HFFc6 (cell line): ENCODE measurements at regions not wholly inside any gene's neighbourhood (a gene's known extent, or its start where the extent isn't known, plus 50 kb on each side); places are given as distances from the start of the nearest gene placed in this dataset.

ENCODE experiments used
- DNase-seq: peaks from one replicate; pipeline ENCODE4 v3.0.0-alpha.2; 2018
- H3K27ac Mint-ChIP-seq: 2 replicates; pipeline ENCODE4 v1.8.0; 2020; ENCODE audit warnings: mild to moderate bottlenecking, mixed read lengths
- H3K27me3 Mint-ChIP-seq: 2 replicates; pipeline ENCODE4 v1.8.0; 2021; ENCODE audit warnings: mild to moderate bottlenecking, moderate library complexity, mixed read lengths; ENCODE audit not compliant: insufficient read depth
- H3K36me3 Mint-ChIP-seq: 2 replicates; pipeline ENCODE4 v1.8.0; 2021; ENCODE audit warnings: low read depth, mixed read lengths
- H3K4me1 Mint-ChIP-seq: 2 replicates; pipeline ENCODE4 v1.8.0; 2020; ENCODE audit warnings: low read depth, mixed read lengths
- H3K4me3 Mint-ChIP-seq: 2 replicates; pipeline ENCODE4 v1.8.0; 2020; ENCODE audit warnings: mild to moderate bottlenecking, moderate library complexity, mixed read lengths
- H3K9me3 Mint-ChIP-seq: 2 replicates; pipeline ENCODE4 v1.8.0; 2020; ENCODE audit warnings: mild to moderate bottlenecking, mixed read lengths
- TF ChIP-seq, protein P1 (sequence below): fragments of 200-600 bp; sonication (generic); IDR thresholded peaks from 2 replicates; pipeline ENCODE4 v1.5.0; 2021; ENCODE audit warnings: antibody characterized with exemption, mild to moderate bottlenecking

DNA sequence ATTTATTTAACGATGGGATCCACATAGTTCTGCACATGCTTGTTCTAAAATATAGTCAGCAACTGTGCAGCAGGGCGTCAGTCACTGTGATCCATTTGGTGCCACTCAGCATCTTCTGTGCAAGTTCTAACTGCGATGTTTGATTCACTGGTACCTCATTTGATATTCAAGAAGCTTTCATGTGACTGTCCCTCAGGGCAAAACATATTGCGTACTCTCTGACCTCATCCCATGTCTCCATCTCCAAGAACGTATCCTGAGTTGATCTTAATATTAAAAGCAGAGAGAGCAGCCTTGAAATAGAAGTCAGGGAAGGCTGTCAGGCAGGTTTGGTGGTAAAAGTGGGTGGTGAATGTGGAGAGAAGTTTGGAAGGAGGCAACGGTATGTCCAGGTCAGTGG is 116.5 kb upstream of the ATP10B start:
- Mint-ChIP-seq H3K36me3 (no peaks in the 10 kb centered on the region), H3K4me3 (no peak overlapping the region), H3K4me1 (no peaks in the 10 kb centered on the region), H3K27me3 (peaks cover 2% of the 10 kb centered on the region; the same call in 1 of the 2 replicates), H3K9me3 (peaks cover 19% of the 10 kb centered on the region), H3K27ac (no peak overlapping the region)
- DNase-seq, result no peak
- TF ChIP-seq, protein P1, sequence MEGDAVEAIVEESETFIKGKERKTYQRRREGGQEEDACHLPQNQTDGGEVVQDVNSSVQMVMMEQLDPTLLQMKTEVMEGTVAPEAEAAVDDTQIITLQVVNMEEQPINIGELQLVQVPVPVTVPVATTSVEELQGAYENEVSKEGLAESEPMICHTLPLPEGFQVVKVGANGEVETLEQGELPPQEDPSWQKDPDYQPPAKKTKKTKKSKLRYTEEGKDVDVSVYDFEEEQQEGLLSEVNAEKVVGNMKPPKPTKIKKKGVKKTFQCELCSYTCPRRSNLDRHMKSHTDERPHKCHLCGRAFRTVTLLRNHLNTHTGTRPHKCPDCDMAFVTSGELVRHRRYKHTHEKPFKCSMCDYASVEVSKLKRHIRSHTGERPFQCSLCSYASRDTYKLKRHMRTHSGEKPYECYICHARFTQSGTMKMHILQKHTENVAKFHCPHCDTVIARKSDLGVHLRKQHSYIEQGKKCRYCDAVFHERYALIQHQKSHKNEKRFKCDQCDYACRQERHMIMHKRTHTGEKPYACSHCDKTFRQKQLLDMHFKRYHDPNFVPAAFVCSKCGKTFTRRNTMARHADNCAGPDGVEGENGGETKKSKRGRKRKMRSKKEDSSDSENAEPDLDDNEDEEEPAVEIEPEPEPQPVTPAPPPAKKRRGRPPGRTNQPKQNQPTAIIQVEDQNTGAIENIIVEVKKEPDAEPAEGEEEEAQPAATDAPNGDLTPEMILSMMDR, result no peak

DNA sequence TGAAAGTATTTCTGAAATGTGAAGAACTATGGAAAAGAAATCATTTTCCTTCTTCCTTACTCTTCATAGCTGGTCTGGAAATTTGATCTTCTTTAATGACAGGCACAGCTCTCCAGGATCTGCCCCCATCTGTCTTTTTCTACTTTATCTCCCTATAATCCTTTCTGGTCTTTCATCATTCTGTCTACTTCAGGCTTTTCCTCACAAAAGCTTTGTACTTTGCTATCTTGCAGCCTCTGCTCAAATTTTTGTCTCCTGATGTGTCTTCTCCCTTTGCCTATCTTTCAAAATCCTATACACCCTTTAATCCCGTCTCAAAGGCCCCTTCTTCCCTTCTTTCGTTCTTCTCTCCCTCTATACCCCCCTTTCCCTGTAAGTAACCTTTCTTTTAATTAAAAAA is 114.9 kb upstream of the ATP10B start:
- H3K27ac Mint-ChIP-seq, result no peak overlapping the region

DNA sequence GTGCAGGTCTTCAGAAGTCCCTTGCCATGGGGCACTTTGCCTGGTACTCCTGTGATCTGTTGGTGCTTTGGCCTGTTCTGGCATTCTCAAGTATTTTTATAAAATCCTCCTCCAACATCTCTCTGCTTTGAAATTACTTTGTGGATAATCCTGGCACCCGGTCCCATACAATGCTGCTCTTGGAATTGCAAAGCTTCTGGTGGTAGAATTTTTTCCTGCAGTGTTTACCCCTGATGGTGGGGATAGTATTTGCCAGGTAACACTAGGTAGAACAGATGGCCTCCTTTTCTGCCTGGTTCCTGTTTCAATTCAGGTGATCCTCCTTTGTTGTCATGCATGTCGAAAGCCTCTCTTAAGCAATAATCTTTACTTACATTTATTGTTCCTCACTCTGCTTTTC is 109.8 kb upstream of the ATP10B start:
- DNase-seq, result no peak
- no peaks in the 10 kb centered on the region for H3K36me3 Mint-ChIP-seq
- H3K27ac Mint-ChIP-seq, result no peak overlapping the region
- no peaks in the 10 kb centered on the region; the same call in 1 of the 2 replicates for H3K27me3 Mint-ChIP-seq
- TF ChIP-seq, protein P1, result no peak
- H3K9me3 Mint-ChIP-seq, result peaks cover 39% of the 10 kb centered on the region
- no peak overlapping the region for H3K4me3 Mint-ChIP-seq
- H3K4me1 Mint-ChIP-seq, result no peaks in the 10 kb centered on the region

More for the DNA sequence above, 114.9 kb upstream of the ATP10B start:
- H3K4me3 Mint-ChIP-seq, result no peak overlapping the region
- no peak for DNase-seq
- no peaks in the 10 kb centered on the region for H3K36me3 Mint-ChIP-seq
- TF ChIP-seq, protein P1, result no peak
- H3K27me3 Mint-ChIP-seq, result peaks cover 2% of the 10 kb centered on the region; the same call in 1 of the 2 replicates
- H3K4me1 Mint-ChIP-seq, result no peaks in the 10 kb centered on the region
- H3K9me3 Mint-ChIP-seq, result peaks cover 18% of the 10 kb centered on the region

DNA sequence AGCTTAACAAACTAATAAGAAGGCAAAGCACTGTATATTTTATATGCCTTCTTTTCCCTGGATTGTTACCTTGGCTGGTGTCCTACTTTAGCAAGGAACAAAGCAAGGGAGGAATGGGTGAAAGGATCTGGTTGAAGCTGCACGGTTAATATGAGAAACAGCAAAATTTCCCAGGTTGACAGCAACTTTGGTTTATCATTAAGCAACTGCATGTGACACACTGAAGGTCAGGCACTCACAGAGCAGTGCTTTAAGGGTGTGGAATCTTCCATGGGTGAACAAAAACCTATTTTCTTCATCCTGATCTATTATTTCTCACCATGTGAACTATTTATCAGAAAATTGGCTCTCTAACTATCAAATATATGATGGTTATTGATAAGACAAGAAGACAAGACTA is 109.0 kb upstream of the ATP10B start:
- H3K4me1 Mint-ChIP-seq, result no peaks in the 10 kb centered on the region
- TF ChIP-seq, protein P1, result no peak
- H3K36me3 Mint-ChIP-seq, result no peaks in the 10 kb centered on the region
- H3K27me3 Mint-ChIP-seq, result no peaks in the 10 kb centered on the region; the same call in 1 of the 2 replicates
- no peak overlapping the region for H3K4me3 Mint-ChIP-seq
- peaks cover 39% of the 10 kb centered on the region for H3K9me3 Mint-ChIP-seq
- DNase-seq, result no peak
- H3K27ac Mint-ChIP-seq, result no peak overlapping the region

DNA sequence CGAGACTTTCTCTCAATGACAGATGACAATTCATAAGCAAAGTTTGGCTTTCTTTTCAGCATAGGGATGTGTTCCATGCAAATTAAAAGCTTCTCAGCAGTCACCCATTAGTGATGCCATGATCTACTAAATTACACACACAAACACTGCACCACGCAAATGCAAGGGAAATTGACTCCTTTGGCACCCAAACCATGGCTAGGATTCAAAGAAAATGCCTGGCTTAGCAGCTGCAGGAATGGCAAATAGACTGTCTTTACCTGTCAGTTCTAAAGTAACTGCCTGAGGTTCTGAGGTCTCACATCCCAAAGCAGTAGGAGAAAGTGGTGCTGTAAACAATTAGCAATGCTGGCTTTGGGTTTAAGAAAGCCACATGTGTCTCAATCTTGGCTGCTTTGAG is 108.6 kb upstream of the ATP10B start:
- Mint-ChIP-seq H3K4me1 (no peaks in the 10 kb centered on the region), H3K27me3 (no peaks in the 10 kb centered on the region; the same call in 1 of the 2 replicates), H3K4me3 (no peak overlapping the region), H3K9me3 (peaks cover 37% of the 10 kb centered on the region), H3K27ac (no peak overlapping the region), H3K36me3 (no peaks in the 10 kb centered on the region)
- TF ChIP-seq, protein P1, result no peak
- no peak for DNase-seq

DNA sequence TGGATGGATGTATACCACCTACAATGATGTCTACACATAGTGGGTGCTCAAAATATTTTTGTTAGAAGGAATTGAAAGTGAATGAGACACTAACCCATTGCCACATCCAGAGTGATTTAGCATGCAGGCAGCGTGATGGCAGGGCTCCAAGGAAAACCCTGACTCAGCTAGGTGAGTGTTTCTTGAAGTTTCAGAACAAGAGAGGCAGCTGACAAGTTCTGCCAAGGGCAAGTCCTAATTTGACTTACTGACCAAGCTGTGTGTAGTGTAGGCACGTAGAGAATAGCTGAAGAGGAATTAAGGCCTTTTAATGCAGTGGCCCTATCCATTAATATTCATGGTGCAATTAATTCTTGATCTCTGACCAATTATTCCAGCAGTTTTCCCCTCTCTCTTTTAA is 107.8 kb upstream of the ATP10B start:
- no peak overlapping the region for H3K27ac Mint-ChIP-seq
- H3K27me3 Mint-ChIP-seq, result no peaks in the 10 kb centered on the region; the same call in 1 of the 2 replicates
- peaks cover 33% of the 10 kb centered on the region for H3K9me3 Mint-ChIP-seq
- DNase-seq, result no peak
- no peaks in the 10 kb centered on the region for H3K36me3 Mint-ChIP-seq
- TF ChIP-seq, protein P1, result no peak
- no peak overlapping the region for H3K4me3 Mint-ChIP-seq
- H3K4me1 Mint-ChIP-seq, result no peaks in the 10 kb centered on the region
